ENCODE measurements at regions not wholly inside any gene's neighbourhood (a gene's known extent, or its start where the extent isn't known, plus 50 kb on each side); places are given as distances from the start of the nearest gene placed in this dataset.

DNA sequence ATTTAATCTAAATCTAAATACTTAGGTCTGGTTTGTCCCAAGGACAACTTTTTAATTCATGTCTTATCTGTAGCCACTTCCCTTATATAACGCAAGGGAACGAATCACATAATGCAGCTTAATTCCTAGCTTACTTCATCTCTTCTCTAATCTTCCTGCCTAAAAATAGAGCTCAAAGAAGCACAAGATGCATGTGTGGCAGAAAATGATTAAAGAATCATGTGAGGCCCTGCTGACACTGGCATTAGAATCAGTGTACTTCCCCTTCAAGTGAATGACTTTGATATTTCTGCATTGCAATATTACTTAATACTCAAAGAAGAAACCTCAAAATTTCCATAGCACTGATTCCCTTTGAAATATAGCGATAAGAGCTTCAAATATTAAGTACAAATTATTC is 317.9 kb upstream of the FTMT start:
- TF ChIP-seq, protein P1, sequence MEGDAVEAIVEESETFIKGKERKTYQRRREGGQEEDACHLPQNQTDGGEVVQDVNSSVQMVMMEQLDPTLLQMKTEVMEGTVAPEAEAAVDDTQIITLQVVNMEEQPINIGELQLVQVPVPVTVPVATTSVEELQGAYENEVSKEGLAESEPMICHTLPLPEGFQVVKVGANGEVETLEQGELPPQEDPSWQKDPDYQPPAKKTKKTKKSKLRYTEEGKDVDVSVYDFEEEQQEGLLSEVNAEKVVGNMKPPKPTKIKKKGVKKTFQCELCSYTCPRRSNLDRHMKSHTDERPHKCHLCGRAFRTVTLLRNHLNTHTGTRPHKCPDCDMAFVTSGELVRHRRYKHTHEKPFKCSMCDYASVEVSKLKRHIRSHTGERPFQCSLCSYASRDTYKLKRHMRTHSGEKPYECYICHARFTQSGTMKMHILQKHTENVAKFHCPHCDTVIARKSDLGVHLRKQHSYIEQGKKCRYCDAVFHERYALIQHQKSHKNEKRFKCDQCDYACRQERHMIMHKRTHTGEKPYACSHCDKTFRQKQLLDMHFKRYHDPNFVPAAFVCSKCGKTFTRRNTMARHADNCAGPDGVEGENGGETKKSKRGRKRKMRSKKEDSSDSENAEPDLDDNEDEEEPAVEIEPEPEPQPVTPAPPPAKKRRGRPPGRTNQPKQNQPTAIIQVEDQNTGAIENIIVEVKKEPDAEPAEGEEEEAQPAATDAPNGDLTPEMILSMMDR (IDR thresholded peaks at IDR 0.05; ENCODE audit: partially characterized antibody, unreplicated experiment), result no peak
- Mint-ChIP-seq H3K36me3 (ENCODE audit: unreplicated experiment) (no peaks in the 10 kb centered on the region), H3K4me1 (ENCODE audit: low read depth, unreplicated experiment) (no peaks in the 10 kb centered on the region), H3K27me3 (ENCODE audit: unreplicated experiment) (peaks cover 2% of the 10 kb centered on the region), H3K4me3 (ENCODE audit: unreplicated experiment) (no peak overlapping the region), H3K27ac (ENCODE audit: unreplicated experiment) (no peak overlapping the region), H3K9me3 (ENCODE audit: unreplicated experiment) (no peaks in the 10 kb centered on the region)
- no peak for DNase-seq

DNA sequence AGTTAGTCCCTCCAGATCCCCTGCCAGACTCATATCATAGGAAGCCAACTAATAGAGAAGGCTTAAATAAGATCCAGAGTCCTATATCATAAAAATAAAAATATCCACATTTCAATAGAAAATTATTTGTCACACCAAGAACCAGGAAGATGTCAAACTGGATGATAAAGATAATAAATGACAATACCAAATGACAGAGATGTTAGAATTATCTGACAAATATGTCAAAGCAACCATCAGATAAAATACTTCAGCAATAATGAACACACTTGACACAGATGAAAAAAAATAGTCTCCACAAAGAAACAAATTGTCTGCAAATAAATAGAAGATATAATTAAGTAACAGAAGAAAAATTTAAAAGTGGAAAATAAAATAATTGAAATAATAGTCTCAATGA is 300.7 kb upstream of the FTMT start:
- Mint-ChIP-seq H3K36me3 (ENCODE audit: unreplicated experiment) (no peaks in the 10 kb centered on the region), H3K4me3 (ENCODE audit: unreplicated experiment) (no peak overlapping the region), H3K27ac (ENCODE audit: unreplicated experiment) (no peak overlapping the region), H3K9me3 (ENCODE audit: unreplicated experiment) (peaks cover 1% of the 10 kb centered on the region), H3K4me1 (ENCODE audit: low read depth, unreplicated experiment) (no peaks in the 10 kb centered on the region), H3K27me3 (ENCODE audit: unreplicated experiment) (no peaks in the 10 kb centered on the region)
- no peak for DNase-seq
- TF ChIP-seq, protein P1 (IDR thresholded peaks at IDR 0.05; ENCODE audit: partially characterized antibody, unreplicated experiment), result no peak

GRCh38 chr5:121559832-121560231 is 291.9 kb upstream of the FTMT start:
- no peak overlapping the region for H3K4me3 Mint-ChIP-seq (ENCODE audit: unreplicated experiment)
- TF ChIP-seq, protein P1 (IDR thresholded peaks at IDR 0.05; ENCODE audit: partially characterized antibody, unreplicated experiment), result no peak

GRCh38 chr5:121572061-121572460 is 279.6 kb upstream of the FTMT start:
- Mint-ChIP-seq H3K36me3 (ENCODE audit: unreplicated experiment) (no peaks in the 10 kb centered on the region), H3K4me1 (ENCODE audit: low read depth, unreplicated experiment) (no peaks in the 10 kb centered on the region), H3K9me3 (ENCODE audit: unreplicated experiment) (no peaks in the 10 kb centered on the region), H3K27me3 (ENCODE audit: unreplicated experiment) (no peaks in the 10 kb centered on the region), H3K4me3 (ENCODE audit: unreplicated experiment) (no peak overlapping the region), H3K27ac (ENCODE audit: unreplicated experiment) (no peak overlapping the region)
- no peak for DNase-seq
- TF ChIP-seq, protein P1 (IDR thresholded peaks at IDR 0.05; ENCODE audit: partially characterized antibody, unreplicated experiment), result no peak

More at GRCh38 chr5:121559832-121560231, 291.9 kb upstream of the FTMT start:
- H3K9me3 Mint-ChIP-seq (ENCODE audit: unreplicated experiment), result peaks cover 1% of the 10 kb centered on the region
- no peaks in the 10 kb centered on the region for H3K27me3 Mint-ChIP-seq (ENCODE audit: unreplicated experiment)
- no peaks in the 10 kb centered on the region for H3K4me1 Mint-ChIP-seq (ENCODE audit: low read depth, unreplicated experiment)
- no peak overlapping the region for H3K27ac Mint-ChIP-seq (ENCODE audit: unreplicated experiment)
- no peak for DNase-seq
- no peaks in the 10 kb centered on the region for H3K36me3 Mint-ChIP-seq (ENCODE audit: unreplicated experiment)

- H3K27ac Mint-ChIP-seq (ENCODE audit: unreplicated experiment), result no peak overlapping the region
- H3K27me3 Mint-ChIP-seq (ENCODE audit: unreplicated experiment), result no peaks in the 10 kb centered on the region
- TF ChIP-seq, protein P1 (IDR thresholded peaks at IDR 0.05; ENCODE audit: partially characterized antibody, unreplicated experiment), result no peak
- no peaks in the 10 kb centered on the region for H3K36me3 Mint-ChIP-seq (ENCODE audit: unreplicated experiment)
- DNase-seq, result no peak
- no peaks in the 10 kb centered on the region for H3K4me1 Mint-ChIP-seq (ENCODE audit: low read depth, unreplicated experiment)
- no peak overlapping the region for H3K4me3 Mint-ChIP-seq (ENCODE audit: unreplicated experiment)
- H3K9me3 Mint-ChIP-seq (ENCODE audit: unreplicated experiment), result no peaks in the 10 kb centered on the region
Observed at GRCh38 chr5:121573721-121574382, 277.8 kb upstream of the FTMT start.

Data from glutamatergic neuron (in vitro differentiated cells).